Spleen (tissue), 7 donors: ENCODE measurements at regions not wholly inside any gene's neighbourhood (a gene's known extent, or its start where the extent isn't known, plus 50 kb on each side); places are given as distances from the start of the nearest gene placed in this dataset.

Experiments
- CTCF ChIP-seq, 11 experiments: fragments of 200-600 bp in 7 of 11; fragments of 450-650 bp in 4 of 11; sonication (generic) in 4 of 11; IDR thresholded peaks in 8 of 11; conservative IDR thresholded peaks in 3 of 11; 1 replicate in 7 of 11; 2 replicates in 4 of 11; pipeline versions ENCODE4 v1.4.0 to v1.8.0; 2016 to 2021; ENCODE audit warnings: antibody characterized with exemption in 11 of 11, inconsistent platforms in 4 of 11, mild to moderate bottlenecking in 1 of 11
- POLR2A ChIP-seq, 3 donors: fragments of 450-650 bp; IDR thresholded peaks; one replicate each; pipeline ENCODE4 v1.5.1; 2017; ENCODE audit warnings: antibody characterized with exemption in 3 of 3, mild to moderate bottlenecking in 1 of 3
- POLR2AphosphoS5 ChIP-seq, 3 donors: sonication (generic); formaldehyde crosslinking; IDR thresholded peaks; one replicate each; pipeline ENCODE4 v1.5.1; 2017; ENCODE audit warnings: antibody characterized with exemption in 3 of 3
- donor health status: DM: no; HTN: no; CAD: no; lungs with moderate emphysema.
- donor health status: DM: no; HTN: no; CAD: no.
- donor health status: DM: no; HTN: no; CAD: no.

DNA sequence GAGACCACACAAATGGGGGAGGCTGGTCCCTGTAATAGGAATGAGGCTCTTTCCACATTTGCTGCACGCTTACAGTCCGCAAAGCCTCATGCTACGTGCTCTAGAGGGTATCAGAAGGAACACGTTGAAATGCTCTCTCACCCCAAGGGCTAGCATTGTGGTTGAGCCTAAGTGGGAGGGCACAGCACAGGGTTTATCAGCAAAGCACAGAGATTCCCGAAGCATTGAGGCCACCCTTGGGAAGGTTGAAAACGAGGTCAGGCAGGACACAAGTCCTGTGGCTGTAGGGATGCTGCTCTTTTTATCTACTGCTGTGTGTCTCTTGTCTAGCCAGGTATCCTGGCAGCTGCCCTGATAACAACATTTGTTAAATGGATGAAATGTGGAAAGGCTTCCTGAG, 378.3 kb downstream of the EN1 start:
- TF ChIP-seq CTCF (IDR thresholded peaks at IDR 0.05 in 8 of 11, conservative IDR thresholded peaks at IDR 0.05 in 3 of 11) (no peak), POLR2AphosphoS5 (IDR thresholded peaks at IDR 0.05) (no peak), POLR2A (IDR thresholded peaks at IDR 0.05) (no peak)
